Central memory CD4-positive, alpha-beta T cell (primary cell): ENCODE measurements at regions not wholly inside any gene's neighbourhood (a gene's known extent, or its start where the extent isn't known, plus 50 kb on each side); places are given as distances from the start of the nearest gene placed in this dataset.

ENCODE experiments used
- DNase-seq: peaks from one replicate; pipeline ENCODE4 v3.0.0; 2022

GRCh38 chr15:46576646-46577395 lies 942.0 kb downstream of the SQOR start:
- no peak for DNase-seq

- no peak for DNase-seq
Measured at GRCh38 chr15:46577767-46578166, 942.9 kb downstream of the SQOR start.

- no peak for DNase-seq
Measured at GRCh38 chr15:46580487-46580886, 945.7 kb downstream of the SQOR start.

GRCh38 chr15:46580924-46581323 lies 946.1 kb downstream of the SQOR start:
- no peak for DNase-seq

- DNase-seq, result no peak
Measured at GRCh38 chr15:46589088-46589487, 954.3 kb downstream of the SQOR start.

GRCh38 chr15:46591462-46591861 lies 956.6 kb downstream of the SQOR start:
- no peak for DNase-seq

GRCh38 chr15:46595016-46595415 lies 960.2 kb downstream of the SQOR start:
- DNase-seq, result no peak

- no peak for DNase-seq
Measured at GRCh38 chr15:46607077-46607476, 972.2 kb downstream of the SQOR start.

GRCh38 chr15:46616033-46616432 lies 981.2 kb downstream of the SQOR start:
- no peak for DNase-seq

- no peak for DNase-seq
Measured at GRCh38 chr15:46617507-46617906, 982.7 kb downstream of the SQOR start.

- no peak for DNase-seq
Measured at GRCh38 chr15:46618984-46619383, 984.2 kb downstream of the SQOR start.

- DNase-seq, result no peak
Measured at GRCh38 chr15:46620392-46621013, 985.7 kb downstream of the SQOR start.

GRCh38 chr15:46622851-46623250 lies 988.0 kb downstream of the SQOR start:
- no peak for DNase-seq

GRCh38 chr15:46636206-46636605 lies 1001.4 kb downstream of the SQOR start:
- DNase-seq, result no peak

- no peak for DNase-seq
Measured at GRCh38 chr15:46644501-46645481, 1010.0 kb downstream of the SQOR start.

- no peak for DNase-seq
Measured at GRCh38 chr15:46646490-46646889, 1011.7 kb downstream of the SQOR start.

- DNase-seq, result no peak
Measured at GRCh38 chr15:46647046-46647445, 1012.2 kb downstream of the SQOR start.

GRCh38 chr15:46652266-46652665 lies 1017.4 kb downstream of the SQOR start:
- DNase-seq, result no peak

- no peak for DNase-seq
Measured at GRCh38 chr15:46654993-46655392, 1020.2 kb downstream of the SQOR start.

GRCh38 chr15:46660096-46660842 lies 1025.4 kb downstream of the SQOR start:
- no peak for DNase-seq

GRCh38 chr15:46670258-46670657 lies 1035.4 kb downstream of the SQOR start:
- no peak for DNase-seq

- DNase-seq, result no peak
Measured at GRCh38 chr15:46671336-46671735, 1036.5 kb downstream of the SQOR start.

- DNase-seq, result no peak
Measured at GRCh38 chr15:46672041-46672440, 1037.2 kb downstream of the SQOR start.
